IPS-20b (cell line): ENCODE measurements at regions not wholly inside any gene's neighbourhood (a gene's known extent, or its start where the extent isn't known, plus 50 kb on each side); places are given as distances from the start of the nearest gene placed in this dataset.

Source experiments
- H3K27ac ChIP-seq: one replicate; pipeline ENCODE4 v1.5.1; 2013; ENCODE audit warnings: low read length
- H3K27me3 ChIP-seq: 2 replicates; pipeline ENCODE4 v1.6.1; 2013; ENCODE audit warnings: mild to moderate bottlenecking, low read length, inconsistent platforms; ENCODE audit not compliant: insufficient read depth
- H3K36me3 ChIP-seq: 2 replicates; pipeline ENCODE4 v1.6.1; 2013; ENCODE audit warnings: low read depth, mild to moderate bottlenecking, inconsistent platforms, low read length, moderate library complexity; ENCODE audit not compliant: insufficient read depth
- H3K4me1 ChIP-seq: 2 replicates; pipeline ENCODE4 v1.6.1; 2013; ENCODE audit warnings: mild to moderate bottlenecking, control low read depth, inconsistent platforms, low read length, moderate library complexity; ENCODE audit not compliant: insufficient read depth
- H3K4me3 ChIP-seq: 2 replicates; pipeline ENCODE4 v1.5.1; 2013; ENCODE audit warnings: mild to moderate bottlenecking, low read length, inconsistent platforms
- H3K9ac ChIP-seq: 2 replicates; pipeline ENCODE4 v1.6.1; 2013; ENCODE audit warnings: low read depth, mild to moderate bottlenecking, inconsistent platforms, low read length, moderate library complexity
- H3K9me3 ChIP-seq: 2 replicates; pipeline ENCODE4 v1.6.1; 2013; ENCODE audit warnings: mild to moderate bottlenecking, low read depth, low read length, inconsistent platforms; ENCODE audit not compliant: insufficient read depth

- Histone ChIP-seq H3K4me1 (no peaks in the 10 kb centered on the region), H3K9ac (no peak overlapping the region), H3K27ac (no peak overlapping the region), H3K27me3 (no peaks in the 10 kb centered on the region), H3K9me3 (no peaks in the 10 kb centered on the region; the same call in 1 of the 2 replicates), H3K4me3 (no peak overlapping the region), H3K36me3 (no peaks in the 10 kb centered on the region)
These were observed 74.8 kb upstream of the RMST start for GRCh38 chr12:97387844-97388243.

GRCh38 chr12:97394657-97395056, 67.9 kb upstream of the RMST start:
- Histone ChIP-seq H3K9ac (no peak overlapping the region), H3K9me3 (no peaks in the 10 kb centered on the region), H3K36me3 (no peaks in the 10 kb centered on the region), H3K27me3 (no peaks in the 10 kb centered on the region), H3K4me1 (peaks cover 13% of the 10 kb centered on the region; the same call in 1 of the 2 replicates), H3K27ac (no peak overlapping the region), H3K4me3 (no peak overlapping the region)

GRCh38 chr12:97397008-97397407, 65.6 kb upstream of the RMST start:
- Histone ChIP-seq H3K36me3 (no peaks in the 10 kb centered on the region), H3K27ac (peak overlapping the region; percentile 95), H3K4me1 (peaks cover 13% of the 10 kb centered on the region; the same call in 1 of the 2 replicates), H3K4me3 (peak overlapping the region; percentile 47), H3K9me3 (no peaks in the 10 kb centered on the region), H3K9ac (peak overlapping the region; percentile 73; the same call in 1 of the 2 replicates), H3K27me3 (no peaks in the 10 kb centered on the region)

- H3K27me3 ChIP-seq = no peaks in the 10 kb centered on the region
- no peaks in the 10 kb centered on the region for H3K36me3 ChIP-seq
- no peak overlapping the region for H3K4me3 ChIP-seq
- no peak overlapping the region for H3K27ac ChIP-seq
- no peaks in the 10 kb centered on the region for H3K9me3 ChIP-seq
- no peak overlapping the region for H3K9ac ChIP-seq
- H3K4me1 ChIP-seq = peaks cover 13% of the 10 kb centered on the region; the same call in 1 of the 2 replicates
These were observed 63.9 kb upstream of the RMST start for GRCh38 chr12:97398704-97399103.

- Histone ChIP-seq H3K9ac (no peak overlapping the region), H3K4me3 (no peak overlapping the region), H3K4me1 (no peaks in the 10 kb centered on the region), H3K9me3 (no peaks in the 10 kb centered on the region), H3K27ac (no peak overlapping the region), H3K36me3 (no peaks in the 10 kb centered on the region), H3K27me3 (no peaks in the 10 kb centered on the region)
These were observed 58.5 kb upstream of the RMST start for GRCh38 chr12:97404093-97404492.

GRCh38 chr12:97404543-97404942, 58.1 kb upstream of the RMST start:
- no peaks in the 10 kb centered on the region for H3K9me3 ChIP-seq
- H3K27me3 ChIP-seq = no peaks in the 10 kb centered on the region
- no peak overlapping the region for H3K9ac ChIP-seq

GRCh38 chr12:97408363-97408762, 54.2 kb upstream of the RMST start:
- Histone ChIP-seq H3K27ac (no peak overlapping the region), H3K36me3 (no peaks in the 10 kb centered on the region), H3K9me3 (no peaks in the 10 kb centered on the region), H3K27me3 (no peaks in the 10 kb centered on the region), H3K4me3 (no peak overlapping the region), H3K9ac (no peak overlapping the region), H3K4me1 (no peaks in the 10 kb centered on the region)

More at GRCh38 chr12:97404543-97404942, 58.1 kb upstream of the RMST start:
- Histone ChIP-seq H3K4me3 (no peak overlapping the region), H3K27ac (no peak overlapping the region), H3K36me3 (no peaks in the 10 kb centered on the region), H3K4me1 (no peaks in the 10 kb centered on the region)

GRCh38 chr12:97411341-97411740, 51.3 kb upstream of the RMST start:
- Histone ChIP-seq H3K9ac (no peak overlapping the region), H3K27ac (no peak overlapping the region), H3K27me3 (no peaks in the 10 kb centered on the region), H3K4me1 (no peaks in the 10 kb centered on the region), H3K36me3 (no peaks in the 10 kb centered on the region), H3K4me3 (no peak overlapping the region), H3K9me3 (no peaks in the 10 kb centered on the region)
